IMR-90 (cell line): ENCODE measurements at regions not wholly inside any gene's neighbourhood (a gene's known extent, or its start where the extent isn't known, plus 50 kb on each side); places are given as distances from the start of the nearest gene placed in this dataset.

Source experiments
- ATAC-seq: fragments of 200-7000 bp; cut with Tn5 transposase; 2 replicates; pipeline ENCODE4 v1.9.1; 2020; ENCODE audit warnings: low read depth, mild to moderate bottlenecking, moderate library complexity
- BruUV-seq: library from RNA; stranded (reverse); fragments of 400-500 nt; replicated peaks from 2 replicates; lab custom pipeline; 2021; lab: Mats Ljungman, UMichigan
- CTCF ChIA-PET: fragments of 300-600 bp; formaldehyde crosslinking; extraction: SDS; loops from one replicate; lab custom pipeline; 2021; ENCODE audit warnings: antibody characterized with exemption; lab: Yijun Ruan, JAX
- POLR2A ChIA-PET: fragments of 300-600 bp; sonication (Branson Sonifier 250); formaldehyde crosslinking; loops from one replicate; lab custom pipeline; 2022; ENCODE audit warnings: antibody characterized with exemption; ENCODE audit not compliant: unreplicated experiment; lab: Charles Lee
- DNase-seq: peaks from one replicate; pipeline ENCODE4 v3.0.0; 2013
- H2AFZ ChIP-seq: replicated peaks from 2 replicates; pipeline ENCODE3; 2013; ENCODE audit warnings: low read length, mild to moderate bottlenecking; ENCODE audit not compliant: poor library complexity
- H2AK5ac ChIP-seq: 2 replicates; pipeline ENCODE4 v1.6.1; 2013; ENCODE audit warnings: low read depth, low read length, inconsistent platforms
- H2AK9ac ChIP-seq: replicated peaks from 2 replicates; pipeline ENCODE3; 2013; ENCODE audit warnings: mild to moderate bottlenecking, low read depth, low read length, moderate library complexity; ENCODE audit not compliant: poor library complexity
- H2BK120ac ChIP-seq: 2 replicates; pipeline ENCODE4 v1.6.1; 2013; ENCODE audit warnings: low read depth, low read length, inconsistent platforms
- H2BK15ac ChIP-seq: 3 replicates; pipeline ENCODE4 v1.6.1; 2013; ENCODE audit warnings: low read depth, low read length, inconsistent platforms
- H2BK20ac ChIP-seq: 2 replicates; pipeline ENCODE4 v1.6.1; 2013; ENCODE audit warnings: low read depth, mild to moderate bottlenecking, inconsistent platforms, low read length, moderate library complexity
- H2BK5ac ChIP-seq: 2 replicates; pipeline ENCODE4 v1.6.1; 2013; ENCODE audit warnings: mild to moderate bottlenecking, low read depth, low read length, inconsistent platforms; ENCODE audit not compliant: poor library complexity, severe bottlenecking
- H3K14ac ChIP-seq: replicated peaks from 2 replicates; pipeline ENCODE4 v1.6.1; 2013; ENCODE audit warnings: low read depth, low read length, inconsistent platforms
- H3K18ac ChIP-seq: 2 replicates; pipeline ENCODE4 v1.6.1; 2013; ENCODE audit warnings: low read depth, low read length, control low read depth
- H3K23ac ChIP-seq: 2 replicates; pipeline ENCODE4 v1.6.1; 2013; ENCODE audit warnings: low read depth, low read length, inconsistent platforms
- H3K27ac ChIP-seq: 2 replicates; pipeline ENCODE4 v1.5.1; 2013; ENCODE audit warnings: mild to moderate bottlenecking, control low read depth, low read length; ENCODE audit not compliant: insufficient read depth
- H3K27me3 ChIP-seq: 2 replicates; pipeline ENCODE4 v1.6.1; 2013; ENCODE audit warnings: low read length; ENCODE audit not compliant: control insufficient read depth, insufficient read depth
- H3K36me3 ChIP-seq: 2 replicates; pipeline ENCODE4 v1.6.1; 2013; ENCODE audit warnings: low read length, mixed read lengths; ENCODE audit not compliant: control insufficient read depth, insufficient read depth
- H3K4ac ChIP-seq: 2 replicates; pipeline ENCODE4 v1.6.1; 2013; ENCODE audit warnings: low read depth, low read length, inconsistent platforms
- H3K4me1 ChIP-seq: 2 replicates; pipeline ENCODE4 v1.6.1; 2013; ENCODE audit warnings: low read length, mixed read lengths; ENCODE audit not compliant: control insufficient read depth, insufficient read depth
- H3K4me2 ChIP-seq: 2 replicates; pipeline ENCODE4 v1.6.1; 2013; ENCODE audit warnings: low read depth, mild to moderate bottlenecking, control low read depth, low read length, moderate library complexity
- H3K4me3 ChIP-seq: 2 replicates; pipeline ENCODE4 v1.5.1; 2013; ENCODE audit warnings: low read depth, mild to moderate bottlenecking, control low read depth, low read length, moderate library complexity; ENCODE audit not compliant: insufficient read depth
- H3K56ac ChIP-seq: 2 replicates; pipeline ENCODE4 v1.6.1; 2013; ENCODE audit warnings: low read length, inconsistent platforms; ENCODE audit not compliant: insufficient read depth; ENCODE audit errors: extremely low read depth
- H3K79me1 ChIP-seq, 2 experiments: 2 replicates each; pipeline ENCODE4 v1.6.1; 2013; ENCODE audit warnings: low read length in 2 of 2, inconsistent platforms in 1 of 2, low read depth in 1 of 2
- H3K9ac ChIP-seq: 2 replicates; pipeline ENCODE4 v1.6.1; 2013; ENCODE audit warnings: low read depth, low read length, control low read depth
- H3K9me1 ChIP-seq: 2 replicates; pipeline ENCODE4 v1.6.1; 2013; ENCODE audit warnings: low read length, inconsistent platforms; ENCODE audit not compliant: insufficient read depth
- H3K9me3 ChIP-seq: 2 replicates; pipeline ENCODE4 v1.6.1; 2013; ENCODE audit warnings: low read length; ENCODE audit not compliant: control insufficient read depth, insufficient read depth
- H4K20me1 ChIP-seq: 2 replicates; pipeline ENCODE4 v1.6.1; 2013; ENCODE audit warnings: low read length, inconsistent platforms; ENCODE audit not compliant: insufficient read depth
- H4K5ac ChIP-seq: 2 replicates; pipeline ENCODE4 v1.6.1; 2013; ENCODE audit warnings: mild to moderate bottlenecking, low read depth, low read length, control low read depth
- H4K8ac ChIP-seq, 2 experiments: 2 replicates each; pipeline ENCODE4 v1.6.1; 2013; ENCODE audit warnings: low read depth in 2 of 2, low read length in 2 of 2, control low read depth in 1 of 2, inconsistent platforms in 1 of 2
- H4K91ac ChIP-seq: 2 replicates; pipeline ENCODE4 v1.6.1; 2013; ENCODE audit warnings: low read depth, low read length, inconsistent platforms; ENCODE audit not compliant: insufficient read depth
- BHLHE40 ChIP-seq: fragments of 150-350 bp; IDR thresholded peaks from 2 replicates; pipeline ENCODE4 v1.6.1; 2016; ENCODE audit warnings: mild to moderate bottlenecking, low read depth, low read length
- CHD1 ChIP-seq: IDR thresholded peaks from 2 replicates; pipeline ENCODE4 v1.6.1; 2012; ENCODE audit warnings: low read depth, low read length, improper control_type of control experiment
- FOS ChIP-seq: fragments of 150-350 bp; IDR thresholded peaks from 2 replicates; pipeline ENCODE4 v1.6.1; 2016; ENCODE audit warnings: low read depth, low read length
- MAFK ChIP-seq: IDR thresholded peaks from 2 replicates; pipeline ENCODE4 v1.6.1; 2012; ENCODE audit warnings: low read depth, low read length, improper control_type of control experiment
- MAZ ChIP-seq: IDR thresholded peaks from 2 replicates; pipeline ENCODE4 v1.6.1; 2012; ENCODE audit warnings: low read depth, mild to moderate bottlenecking, low read length, improper control_type of control experiment, moderate library complexity, borderline replicate concordance
- MXI1 ChIP-seq: IDR thresholded peaks from 2 replicates; pipeline ENCODE4 v1.6.1; 2012; ENCODE audit warnings: low read depth, mild to moderate bottlenecking, low read length, moderate library complexity, borderline replicate concordance
- NFE2L2 ChIP-seq: fragments of 150-350 bp; IDR thresholded peaks from 2 replicates; pipeline ENCODE4 v1.6.1; 2016; ENCODE audit warnings: low read depth, mild to moderate bottlenecking, low read length
- POLR2A ChIP-seq: IDR thresholded peaks from 2 replicates; pipeline ENCODE4 v1.6.1; 2012; ENCODE audit warnings: mild to moderate bottlenecking, low read depth, low read length
- RAD21 ChIP-seq: IDR thresholded peaks from 2 replicates; pipeline ENCODE4 v1.6.1; 2012; ENCODE audit warnings: low read length, improper control_type of control experiment
- RCOR1 ChIP-seq: IDR thresholded peaks from 2 replicates; pipeline ENCODE4 v1.6.1; 2012; ENCODE audit warnings: mild to moderate bottlenecking, low read length, improper control_type of control experiment; ENCODE audit not compliant: insufficient replicate concordance
- RFX5 ChIP-seq: IDR thresholded peaks from 2 replicates; pipeline ENCODE4 v1.8.0; 2012; ENCODE audit warnings: low read depth, mild to moderate bottlenecking, low read length, moderate library complexity
- SMC3 ChIP-seq: fragments of 150-350 bp; IDR thresholded peaks from 2 replicates; pipeline ENCODE4 v1.6.1; 2016; ENCODE audit warnings: low read depth, mild to moderate bottlenecking, antibody characterized with exemption, low read length, moderate library complexity
- WGBS, 2 experiments: methylation state at CpG; one replicate each; pipeline versions ENCODE4 v1.1.5 to v1.1.7; 2013; ENCODE audit warnings: missing lambda C conversion rate in 2 of 2; ENCODE audit not compliant: insufficient read length in 1 of 2; ENCODE audit errors: extremely low coverage in 2 of 2; 5-methylcytosine and 5-hydroxymethylcytosine counted together
- dilution Hi-C: fragments of 300-500 bp; cut with HindIII; formaldehyde crosslinking; loops from one replicate; pipeline ENCODE4 v1.14.3; 2018; ENCODE audit warnings: low sequenced_read_pairs; ENCODE audit not compliant: unreplicated experiment
- in situ Hi-C: fragments of 300-500 bp; cut with MboI; formaldehyde crosslinking; loops from 3 replicates; pipeline ENCODE4 v1.14.3; 2019; ENCODE audit warnings: low sequenced_read_pairs, inconsistent platforms, mixed read lengths
- intact Hi-C: fragments of 100-400 bp; cut with micrococcal nuclease; formaldehyde crosslinking; loops from 2 replicates; pipeline ENCODE4 v1.10.0; 2022
- TF ChIP-seq, protein P1 (sequence below): fragments of 150-350 bp; IDR thresholded peaks from 2 replicates; pipeline ENCODE4 v1.6.1; 2017; ENCODE audit warnings: mild to moderate bottlenecking, antibody characterized with exemption, low read length, low read depth
- TF ChIP-seq, protein P2 (sequence below): fragments of 150-350 bp; IDR thresholded peaks from 2 replicates; pipeline ENCODE4 v1.6.1; 2016; ENCODE audit warnings: low read depth, mild to moderate bottlenecking, low read length, moderate library complexity, borderline replicate concordance

DNA sequence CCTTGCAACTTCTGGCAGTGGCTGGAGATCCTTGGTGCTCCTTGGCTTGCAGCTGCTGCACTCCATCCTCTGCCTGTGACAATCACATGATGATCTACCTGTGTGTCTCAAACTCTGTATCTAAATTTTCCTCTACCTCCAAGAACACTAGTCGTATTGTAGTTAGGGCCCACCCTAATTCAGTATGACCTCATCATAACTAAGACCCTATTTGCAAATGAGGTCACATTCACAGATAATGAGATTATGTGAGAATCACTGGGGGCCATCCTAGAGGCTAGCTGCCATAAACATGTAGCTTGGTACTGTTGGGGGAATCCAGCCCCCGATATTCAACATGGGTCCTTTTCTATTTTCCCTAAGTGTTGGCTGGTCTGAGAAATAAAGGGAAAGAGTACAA is 183.0 kb upstream of the SMLR1 start:
- no peak overlapping the region for H2BK15ac ChIP-seq
- peaks cover 8% of the 10 kb centered on the region; the same call in 1 of the 2 replicates for H3K9me3 ChIP-seq
- DNase-seq (no peak), ATAC-seq (no peak)
- WGBS, 2 experiments, result no CpG with 5 or more reads among the region's 2 CpGs
- TF ChIP-seq, protein P1, sequence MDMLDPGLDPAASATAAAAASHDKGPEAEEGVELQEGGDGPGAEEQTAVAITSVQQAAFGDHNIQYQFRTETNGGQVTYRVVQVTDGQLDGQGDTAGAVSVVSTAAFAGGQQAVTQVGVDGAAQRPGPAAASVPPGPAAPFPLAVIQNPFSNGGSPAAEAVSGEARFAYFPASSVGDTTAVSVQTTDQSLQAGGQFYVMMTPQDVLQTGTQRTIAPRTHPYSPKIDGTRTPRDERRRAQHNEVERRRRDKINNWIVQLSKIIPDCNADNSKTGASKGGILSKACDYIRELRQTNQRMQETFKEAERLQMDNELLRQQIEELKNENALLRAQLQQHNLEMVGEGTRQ, result no peak
- no peak for TF ChIP-seq FOS
- TF ChIP-seq MAZ, result no peak
- no peak for TF ChIP-seq RFX5
- TF ChIP-seq RCOR1, result no peak
- TF ChIP-seq MXI1, result no peak
- no peak for TF ChIP-seq MAFK
- TF ChIP-seq RAD21, result no peak
- TF ChIP-seq NFE2L2, result no peak
- no peak for TF ChIP-seq CHD1
- no peak for TF ChIP-seq BHLHE40
- TF ChIP-seq POLR2A, result no peak
- TF ChIP-seq, protein P2, sequence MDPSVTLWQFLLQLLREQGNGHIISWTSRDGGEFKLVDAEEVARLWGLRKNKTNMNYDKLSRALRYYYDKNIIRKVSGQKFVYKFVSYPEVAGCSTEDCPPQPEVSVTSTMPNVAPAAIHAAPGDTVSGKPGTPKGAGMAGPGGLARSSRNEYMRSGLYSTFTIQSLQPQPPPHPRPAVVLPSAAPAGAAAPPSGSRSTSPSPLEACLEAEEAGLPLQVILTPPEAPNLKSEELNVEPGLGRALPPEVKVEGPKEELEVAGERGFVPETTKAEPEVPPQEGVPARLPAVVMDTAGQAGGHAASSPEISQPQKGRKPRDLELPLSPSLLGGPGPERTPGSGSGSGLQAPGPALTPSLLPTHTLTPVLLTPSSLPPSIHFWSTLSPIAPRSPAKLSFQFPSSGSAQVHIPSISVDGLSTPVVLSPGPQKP, result no peak
- no peak for TF ChIP-seq SMC3
- ChIA-PET POLR2A (no interaction called here), CTCF (interaction anchor here (1.0 kb wide), 1 partner anchor 8 kb away, joined by 3 read pairs; no protein-coding TSS in a partner anchor)
- dilution Hi-C loops, result no loop called here
- in situ Hi-C loops, result no loop called here
- H3K4me3 ChIP-seq, result no peak overlapping the region
- H3K56ac ChIP-seq, result no peak overlapping the region
- no peaks in the 10 kb centered on the region for H3K79me1 ChIP-seq
- no peak overlapping the region for H3K14ac ChIP-seq
- no peak overlapping the region for H2BK20ac ChIP-seq
- no peak overlapping the region for H2AK5ac ChIP-seq
- no peak overlapping the region for H3K27ac ChIP-seq
- H3K9me1 ChIP-seq, result no peaks in the 10 kb centered on the region
- H4K20me1 ChIP-seq, result no peaks in the 10 kb centered on the region
- H3K36me3 ChIP-seq, result no peaks in the 10 kb centered on the region
- H3K23ac ChIP-seq, result no peak overlapping the region
- intact Hi-C loops, result no loop called here
- no peaks in the 10 kb centered on the region for H3K27me3 ChIP-seq
- H4K5ac ChIP-seq, result no peak overlapping the region
- no peak overlapping the region for H3K9ac ChIP-seq
- BruUV-seq, result no TSS peak
- no peak overlapping the region for H4K91ac ChIP-seq
- H3K4me1 ChIP-seq, result no peaks in the 10 kb centered on the region; the same call in 1 of the 2 replicates
- H2BK120ac ChIP-seq, result no peak overlapping the region
- H4K8ac ChIP-seq, result no peak overlapping the region
- no peak overlapping the region for H3K4ac ChIP-seq
- no peak overlapping the region for H2BK5ac ChIP-seq
- no peak overlapping the region for H3K4me2 ChIP-seq
- no peak overlapping the region for H2AFZ ChIP-seq
- no peak overlapping the region for H3K18ac ChIP-seq
- H2AK9ac ChIP-seq, result no peak overlapping the region
